GM12878 (cell line): ENCODE measurements at regions not wholly inside any gene's neighbourhood (a gene's known extent, or its start where the extent isn't known, plus 50 kb on each side); places are given as distances from the start of the nearest gene placed in this dataset.
A peak's percentile ranks its signal among the peaks of the same experiment; 100 is the strongest.

Experiments
- ATF2 ChIP-seq: IDR thresholded peaks from 2 replicates; pipeline ENCODE4 v1.6.1; 2012; ENCODE audit warnings: low read length, inconsistent platforms
- BCL3 ChIP-seq: IDR thresholded peaks from 2 replicates; pipeline ENCODE4 v1.6.1; 2011; ENCODE audit warnings: borderline replicate concordance, low read depth, mild to moderate bottlenecking, moderate library complexity, low read length; ENCODE audit not compliant: insufficient read depth, poor library complexity, severe bottlenecking
- CBFB ChIP-seq: IDR thresholded peaks from 2 replicates; pipeline ENCODE4 v1.6.1; 2016; ENCODE audit warnings: antibody characterized with exemption, low read depth
- FOXM1 ChIP-seq: IDR thresholded peaks from 2 replicates; pipeline ENCODE4 v1.6.1; 2012; ENCODE audit warnings: low read depth, mild to moderate bottlenecking, inconsistent platforms, low read length, moderate library complexity
- GABPA ChIP-seq: IDR thresholded peaks from 2 replicates; pipeline ENCODE4 v1.6.1; 2014; ENCODE audit warnings: antibody characterized with exemption, low read depth, mild to moderate bottlenecking, inconsistent platforms
- IKZF2 ChIP-seq, 2 experiments: fragments of 450-650 bp; IDR thresholded peaks; 2 replicates each; pipeline ENCODE4 v1.6.1; 2017; ENCODE audit warnings: mild to moderate bottlenecking in 2 of 2, moderate library complexity in 2 of 2
- IRF4 ChIP-seq: IDR thresholded peaks from 2 replicates; pipeline ENCODE4 v1.6.1; 2011; ENCODE audit warnings: low read depth, low read length
- NFXL1 ChIP-seq: fragments of 450-650 bp; IDR thresholded peaks from 2 replicates; pipeline ENCODE4 v1.6.1; 2017; ENCODE audit warnings: antibody characterized with exemption, mild to moderate bottlenecking, borderline replicate concordance
- PAX5 ChIP-seq: IDR thresholded peaks from 2 replicates; pipeline ENCODE4 v1.6.1; 2011; ENCODE audit warnings: low read depth, low read length, borderline replicate concordance
- SPI1 ChIP-seq: IDR thresholded peaks from 2 replicates; pipeline ENCODE4 v1.6.1; 2011; ENCODE audit warnings: low read depth, mild to moderate bottlenecking, low read length, moderate library complexity, borderline replicate concordance; ENCODE audit not compliant: insufficient read depth

- TF ChIP-seq BCL3 (peak; percentile 14), ATF2 (peak; percentile 79), PAX5 (peak; percentile 67; the same call in 1 of the 2 replicates), GABPA (0 out of 2 replicates have a peak, but pooled peaks have one; percentile 14), FOXM1 (peak; percentile 45; the same call in 1 of the 2 replicates), IRF4 (peak; percentile 77), NFXL1 (no peak), IKZF2 (IDR thresholded peaks at IDR 0.05) (peak; percentile 37 to 59; a peak in 3 of 4 replicates), SPI1 (peak; percentile 65; the same call in 1 of the 2 replicates), CBFB (peak; percentile 67; the same call in 1 of the 2 replicates)
Measured at GRCh38 chr13:99724633-99725517, 223.6 kb downstream of the TM9SF2 start (continued).
